OCI-LY1 (cell line): ENCODE measurements at regions not wholly inside any gene's neighbourhood (a gene's known extent, or its start where the extent isn't known, plus 50 kb on each side); places are given as distances from the start of the nearest gene placed in this dataset.

Experiments
- CTCF ChIP-seq: fragments of 200-600 bp; sonication (generic), shearing (Covaris generic); IDR thresholded peaks from 2 replicates; pipeline ENCODE4 v1.5.1; 2017; ENCODE audit warnings: mild to moderate bottlenecking, antibody characterized with exemption, low read length, moderate library complexity, mixed read lengths
- EZH2 ChIP-seq: fragments of 200-600 bp; sonication (generic), shearing (Covaris generic); IDR thresholded peaks from 2 replicates; pipeline ENCODE4 v1.8.0; 2017; ENCODE audit warnings: borderline replicate concordance, mixed run types, mild to moderate bottlenecking, antibody characterized with exemption, low read length, moderate library complexity, mixed read lengths

- TF ChIP-seq EZH2 = no peak
- no peak for TF ChIP-seq CTCF
These were observed 284.3 kb upstream of the SPRED2 start for GRCh38 chr2:65716698-65717097.
